Adrenal gland (tissue), 5 donors: ENCODE measurements at regions not wholly inside any gene's neighbourhood (a gene's known extent, or its start where the extent isn't known, plus 50 kb on each side); places are given as distances from the start of the nearest gene placed in this dataset.

Experiments
- POLR2A ChIP-seq, 2 donors: fragments of 450-650 bp; IDR thresholded peaks; one replicate each; pipeline ENCODE4 v1.6.1; 2017; ENCODE audit warnings: antibody characterized with exemption in 2 of 2, mild to moderate bottlenecking in 2 of 2, moderate library complexity in 1 of 2
- TF ChIP-seq, protein P1 (sequence below), 6 experiments: fragments of 450-650 bp in 4 of 6; fragments of 200-600 bp in 2 of 6; sonication (generic) in 1 of 6; IDR thresholded peaks; 1 replicate in 5 of 6; 2 replicates in 1 of 6; pipeline versions ENCODE4 v1.5.1 to v1.8.0; 2016 to 2021; ENCODE audit warnings: antibody characterized with exemption in 6 of 6, mild to moderate bottlenecking in 2 of 6, moderate library complexity in 1 of 6
- donor health status: DM: no; HTN: no; CAD: no.

DNA sequence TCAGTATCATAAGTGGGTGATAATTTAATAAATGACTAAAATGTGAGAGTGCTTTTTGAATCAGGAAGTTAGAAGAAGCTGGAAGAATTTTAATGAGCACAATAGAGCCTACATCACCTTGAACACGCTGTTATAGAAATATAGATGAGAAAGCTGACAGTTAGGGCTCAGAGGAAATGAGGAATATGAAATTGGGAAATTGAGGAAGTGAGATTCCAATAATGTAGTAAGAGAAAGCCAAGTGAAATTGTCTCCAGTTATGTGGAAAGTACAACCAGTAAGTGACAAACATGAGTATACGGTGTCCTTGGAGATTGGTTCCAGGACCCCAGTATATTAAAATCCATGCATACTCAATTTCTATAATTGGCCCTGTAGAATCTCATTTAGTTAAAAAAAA lies 235.9 kb upstream of the FAM174A start:
- TF ChIP-seq, protein P1, sequence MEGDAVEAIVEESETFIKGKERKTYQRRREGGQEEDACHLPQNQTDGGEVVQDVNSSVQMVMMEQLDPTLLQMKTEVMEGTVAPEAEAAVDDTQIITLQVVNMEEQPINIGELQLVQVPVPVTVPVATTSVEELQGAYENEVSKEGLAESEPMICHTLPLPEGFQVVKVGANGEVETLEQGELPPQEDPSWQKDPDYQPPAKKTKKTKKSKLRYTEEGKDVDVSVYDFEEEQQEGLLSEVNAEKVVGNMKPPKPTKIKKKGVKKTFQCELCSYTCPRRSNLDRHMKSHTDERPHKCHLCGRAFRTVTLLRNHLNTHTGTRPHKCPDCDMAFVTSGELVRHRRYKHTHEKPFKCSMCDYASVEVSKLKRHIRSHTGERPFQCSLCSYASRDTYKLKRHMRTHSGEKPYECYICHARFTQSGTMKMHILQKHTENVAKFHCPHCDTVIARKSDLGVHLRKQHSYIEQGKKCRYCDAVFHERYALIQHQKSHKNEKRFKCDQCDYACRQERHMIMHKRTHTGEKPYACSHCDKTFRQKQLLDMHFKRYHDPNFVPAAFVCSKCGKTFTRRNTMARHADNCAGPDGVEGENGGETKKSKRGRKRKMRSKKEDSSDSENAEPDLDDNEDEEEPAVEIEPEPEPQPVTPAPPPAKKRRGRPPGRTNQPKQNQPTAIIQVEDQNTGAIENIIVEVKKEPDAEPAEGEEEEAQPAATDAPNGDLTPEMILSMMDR (IDR thresholded peaks at IDR 0.05) = no peak
- no peak for TF ChIP-seq POLR2A (IDR thresholded peaks at IDR 0.05)
